Smooth muscle cell (in vitro differentiated cells): ENCODE measurements at regions not wholly inside any gene's neighbourhood (a gene's known extent, or its start where the extent isn't known, plus 50 kb on each side); places are given as distances from the start of the nearest gene placed in this dataset.

ENCODE experiments used
- DNase-seq: peaks from one replicate; lab custom pipeline; 2025; ENCODE audit not compliant: unreplicated experiment; lab: John Stamatoyannopoulos, UW
- H2AFZ ChIP-seq: fragments of 200-600 bp; sonication (generic); 2 replicates; pipeline ENCODE4 v1.6.0; 2016; ENCODE audit warnings: antibody characterized with exemption, low read depth, mild to moderate bottlenecking
- H3F3A ChIP-seq: fragments of 200-600 bp; sonication (generic); 2 replicates; pipeline ENCODE4 v1.6.0; 2017; ENCODE audit warnings: antibody characterized with exemption, low read depth
- H3K27ac ChIP-seq: fragments of 200-600 bp; sonication (generic); 2 replicates; pipeline ENCODE4 v1.5.1; 2016; ENCODE audit warnings: low read depth, mild to moderate bottlenecking
- H3K27me3 ChIP-seq: fragments of 200-600 bp; sonication (generic); 2 replicates; pipeline ENCODE4 v1.6.1; 2016; ENCODE audit warnings: low read depth, mild to moderate bottlenecking
- H3K36me3 ChIP-seq: fragments of 200-600 bp; sonication (generic); 2 replicates; pipeline ENCODE4 v1.5.1; 2016; ENCODE audit warnings: low read depth
- H3K4me1 ChIP-seq: fragments of 200-600 bp; sonication (generic); 2 replicates; pipeline ENCODE4 v1.5.1; 2016; ENCODE audit warnings: low read depth
- H3K4me2 ChIP-seq: fragments of 200-600 bp; sonication (generic); 2 replicates; pipeline ENCODE4 v1.6.0; 2016; ENCODE audit warnings: mild to moderate bottlenecking
- H3K4me3 ChIP-seq: fragments of 200-600 bp; sonication (generic); 2 replicates; pipeline ENCODE4 v1.5.1; 2016; ENCODE audit warnings: mild to moderate bottlenecking
- H3K79me2 ChIP-seq: fragments of 200-600 bp; sonication (generic); 2 replicates; pipeline ENCODE4 v1.6.0; 2016; ENCODE audit warnings: low read depth, mild to moderate bottlenecking
- H3K9ac ChIP-seq: fragments of 200-600 bp; sonication (generic); 2 replicates; pipeline ENCODE4 v1.6.0; 2016; ENCODE audit warnings: low read depth
- H3K9me3 ChIP-seq: fragments of 200-600 bp; sonication (generic); replicated peaks from 2 replicates; pipeline ENCODE4 v1.5.1; 2016; ENCODE audit warnings: low read depth
- H4K20me1 ChIP-seq: fragments of 200-600 bp; sonication (generic); 2 replicates; pipeline ENCODE4 v1.6.0; 2016; ENCODE audit warnings: low read depth
- WGBS: methylation state at CpG from one replicate; pipeline ENCODE4 v1.1.7; 2016; ENCODE audit warnings: low lambda C conversion rate; 5-methylcytosine and 5-hydroxymethylcytosine counted together
- TF ChIP-seq, protein P1 (sequence below): fragments of 200-600 bp; sonication (generic); IDR thresholded peaks from 2 replicates; pipeline ENCODE4 v1.5.1; 2017; ENCODE audit warnings: borderline replicate concordance, mild to moderate bottlenecking, antibody characterized with exemption; ENCODE audit not compliant: insufficient read depth, poor library complexity, severe bottlenecking

DNA sequence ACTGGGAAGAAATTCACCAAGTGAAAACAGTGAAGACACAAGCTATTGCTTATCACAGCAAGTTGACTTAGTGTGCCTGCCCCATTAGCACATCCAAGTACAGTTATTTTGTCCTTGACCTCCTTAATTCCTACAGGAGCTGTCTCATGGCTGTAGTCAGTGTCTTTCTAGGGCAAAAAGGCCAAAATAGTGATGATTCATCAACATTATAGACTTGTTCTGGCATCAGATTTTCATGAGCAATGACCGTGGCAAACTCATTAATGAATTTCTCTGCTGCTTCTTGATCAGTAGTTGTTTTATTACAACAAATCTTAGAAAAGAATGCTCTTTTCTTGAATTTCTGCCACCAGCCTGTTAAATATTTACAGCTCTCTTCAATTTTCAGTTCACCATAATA is 1169.3 kb upstream of the DDX18 start:
- no peak for DNase-seq
- TF ChIP-seq, protein P1, sequence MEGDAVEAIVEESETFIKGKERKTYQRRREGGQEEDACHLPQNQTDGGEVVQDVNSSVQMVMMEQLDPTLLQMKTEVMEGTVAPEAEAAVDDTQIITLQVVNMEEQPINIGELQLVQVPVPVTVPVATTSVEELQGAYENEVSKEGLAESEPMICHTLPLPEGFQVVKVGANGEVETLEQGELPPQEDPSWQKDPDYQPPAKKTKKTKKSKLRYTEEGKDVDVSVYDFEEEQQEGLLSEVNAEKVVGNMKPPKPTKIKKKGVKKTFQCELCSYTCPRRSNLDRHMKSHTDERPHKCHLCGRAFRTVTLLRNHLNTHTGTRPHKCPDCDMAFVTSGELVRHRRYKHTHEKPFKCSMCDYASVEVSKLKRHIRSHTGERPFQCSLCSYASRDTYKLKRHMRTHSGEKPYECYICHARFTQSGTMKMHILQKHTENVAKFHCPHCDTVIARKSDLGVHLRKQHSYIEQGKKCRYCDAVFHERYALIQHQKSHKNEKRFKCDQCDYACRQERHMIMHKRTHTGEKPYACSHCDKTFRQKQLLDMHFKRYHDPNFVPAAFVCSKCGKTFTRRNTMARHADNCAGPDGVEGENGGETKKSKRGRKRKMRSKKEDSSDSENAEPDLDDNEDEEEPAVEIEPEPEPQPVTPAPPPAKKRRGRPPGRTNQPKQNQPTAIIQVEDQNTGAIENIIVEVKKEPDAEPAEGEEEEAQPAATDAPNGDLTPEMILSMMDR, result no peak
- Histone ChIP-seq H3K4me2 (no peak overlapping the region), H3K79me2 (no peaks in the 10 kb centered on the region), H4K20me1 (no peaks in the 10 kb centered on the region), H3K9ac (no peak overlapping the region), H3K9me3 (no peaks in the 10 kb centered on the region), H3K27ac (no peak overlapping the region), H3K27me3 (no peaks in the 10 kb centered on the region), H2AFZ (no peak overlapping the region), H3K36me3 (no peaks in the 10 kb centered on the region), H3F3A (no peaks in the 10 kb centered on the region), H3K4me1 (no peaks in the 10 kb centered on the region), H3K4me3 (no peak overlapping the region)
- 71% methylated on average over 1 of the region's 1 CpG for WGBS

DNA sequence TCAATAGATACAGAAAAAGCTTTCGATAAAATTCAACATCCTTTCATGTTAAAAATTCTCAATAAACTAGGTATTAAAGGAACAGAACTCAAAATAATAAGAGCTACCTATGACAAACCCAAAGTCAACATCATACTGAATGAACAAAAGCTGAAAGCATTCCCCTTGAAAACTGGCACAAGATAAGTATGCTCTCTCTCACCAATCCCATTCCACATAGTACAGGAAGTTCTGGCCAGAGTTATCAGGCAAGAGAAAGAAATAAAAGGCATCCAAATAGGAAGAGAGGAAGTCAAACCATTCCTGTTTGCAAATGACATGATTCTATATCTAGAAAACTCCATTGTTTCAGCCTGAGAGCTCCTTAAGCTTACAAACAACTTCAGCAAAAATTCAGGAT is 1145.8 kb upstream of the DDX18 start:
- Histone ChIP-seq H2AFZ (no peak overlapping the region), H3K9ac (no peak overlapping the region), H4K20me1 (no peaks in the 10 kb centered on the region), H3K4me3 (no peak overlapping the region), H3K79me2 (no peaks in the 10 kb centered on the region), H3K27ac (no peak overlapping the region), H3F3A (no peaks in the 10 kb centered on the region), H3K27me3 (no peaks in the 10 kb centered on the region), H3K9me3 (no peaks in the 10 kb centered on the region), H3K4me1 (no peaks in the 10 kb centered on the region), H3K36me3 (no peaks in the 10 kb centered on the region), H3K4me2 (no peak overlapping the region)
- WGBS, result 86% methylated on average over 1 of the region's 1 CpG
- no peak for DNase-seq
- TF ChIP-seq, protein P1, result no peak

DNA sequence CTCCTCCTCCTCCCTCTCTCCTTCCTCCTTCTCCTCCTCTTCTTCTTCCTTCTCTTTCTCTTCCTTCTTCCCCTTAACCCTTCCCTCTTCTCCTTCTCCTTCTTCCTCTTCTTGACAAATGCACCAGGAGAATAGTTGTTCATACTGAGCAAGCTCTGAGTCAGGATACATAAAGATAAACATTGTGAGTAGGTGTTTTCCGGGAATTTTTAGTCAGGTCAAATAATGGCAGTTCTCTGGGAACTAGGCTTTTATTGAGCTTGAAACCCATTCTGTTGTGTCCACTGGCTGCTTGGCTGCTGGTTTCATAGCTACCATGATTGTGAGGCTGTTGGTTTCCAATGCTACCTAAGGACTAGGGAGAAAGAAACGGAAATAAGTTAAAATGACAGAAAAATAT is 1144.7 kb upstream of the DDX18 start:
- no peak overlapping the region for H3K4me3 ChIP-seq
- DNase-seq, result no peak
- peak overlapping the region; percentile 39 for H3K4me2 ChIP-seq
- peak overlapping the region; percentile 34 for H3K27ac ChIP-seq
- 64% methylated on average over 2 of the region's 2 CpGs for WGBS
- peak overlapping the region; percentile 49 for H2AFZ ChIP-seq
- H4K20me1 ChIP-seq, result no peaks in the 10 kb centered on the region
- H3K27me3 ChIP-seq, result no peaks in the 10 kb centered on the region
- H3K4me1 ChIP-seq, result no peaks in the 10 kb centered on the region
- no peaks in the 10 kb centered on the region for H3F3A ChIP-seq
- no peaks in the 10 kb centered on the region for H3K9me3 ChIP-seq
- no peaks in the 10 kb centered on the region for H3K36me3 ChIP-seq
- TF ChIP-seq, protein P1, result no peak
- H3K79me2 ChIP-seq, result no peaks in the 10 kb centered on the region
- no peak overlapping the region for H3K9ac ChIP-seq

DNA sequence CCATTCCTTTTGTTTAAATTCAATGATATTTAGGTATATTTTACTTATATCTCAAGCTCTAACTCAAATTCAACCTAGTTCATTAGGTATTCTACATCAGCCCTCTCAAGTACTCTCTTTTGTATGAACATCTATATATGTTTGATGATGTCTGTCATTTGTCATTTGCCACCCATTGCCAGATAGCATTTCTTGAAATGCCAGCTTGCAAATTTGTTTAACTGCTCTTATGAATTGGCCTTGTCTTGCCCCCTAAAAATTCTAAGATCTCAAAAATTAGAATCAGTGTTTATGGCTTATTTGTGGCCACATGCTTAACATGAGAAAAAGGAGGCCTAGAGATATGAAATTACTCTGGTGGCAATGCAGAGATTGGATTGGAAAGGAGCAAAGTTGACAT is 1140.3 kb upstream of the DDX18 start:
- DNase-seq, result no peak
- no peak overlapping the region for H3K4me2 ChIP-seq
- no peaks in the 10 kb centered on the region for H3K9me3 ChIP-seq
- H3K79me2 ChIP-seq, result no peaks in the 10 kb centered on the region
- H3K27me3 ChIP-seq, result no peaks in the 10 kb centered on the region
- no peaks in the 10 kb centered on the region for H3K4me1 ChIP-seq
- H3K4me3 ChIP-seq, result no peak overlapping the region
- TF ChIP-seq, protein P1, result no peak
- H3K36me3 ChIP-seq, result no peaks in the 10 kb centered on the region
- H4K20me1 ChIP-seq, result no peaks in the 10 kb centered on the region
- no peak overlapping the region for H3K27ac ChIP-seq
- H2AFZ ChIP-seq, result no peak overlapping the region
- no peak overlapping the region for H3K9ac ChIP-seq
- H3F3A ChIP-seq, result no peaks in the 10 kb centered on the region
